Umbilical cord (tissue), 1 donor: ENCODE measurements at regions not wholly inside any gene's neighbourhood (a gene's known extent, or its start where the extent isn't known, plus 50 kb on each side); places are given as distances from the start of the nearest gene placed in this dataset.

ENCODE experiments used
- DNase-seq: peaks from one replicate; pipeline ENCODE4 v3.0.0-alpha.2; 2015; ENCODE audit warnings: low spot score

GRCh38 chr12:102539651-102540553 lies 59.5 kb upstream of the IGF1 start:
- DNase-seq, result peak; percentile 64

DNA sequence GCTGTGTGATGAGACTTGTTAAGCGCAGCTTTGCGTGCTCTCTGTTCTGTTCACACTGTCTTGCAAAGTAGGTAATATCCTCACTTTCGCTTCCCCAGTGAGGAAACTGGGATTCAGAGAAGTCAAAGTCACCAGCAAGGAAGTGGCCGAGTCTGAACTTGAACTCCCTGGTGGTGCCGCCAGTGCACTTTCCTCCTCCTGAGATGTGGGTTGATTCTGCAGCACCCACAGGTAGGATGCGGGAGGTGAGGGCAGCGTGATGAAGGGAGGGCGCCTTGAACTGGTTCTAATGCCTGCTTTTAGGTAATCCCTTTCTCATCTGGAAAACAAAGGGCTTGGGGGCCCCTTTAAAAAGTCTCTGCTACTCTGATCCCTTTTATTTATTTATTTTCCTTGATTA lies 54.9 kb upstream of the IGF1 start:
- DNase-seq, result no peak

GRCh38 chr12:102534899-102535298 lies 54.5 kb upstream of the IGF1 start:
- peak; percentile 14 for DNase-seq

GRCh38 chr12:102533483-102534215 lies 53.3 kb upstream of the IGF1 start:
- no peak for DNase-seq
